GM23338 (cell line): ENCODE measurements at regions not wholly inside any gene's neighbourhood (a gene's known extent, or its start where the extent isn't known, plus 50 kb on each side); places are given as distances from the start of the nearest gene placed in this dataset.

Experiments used
- ATAC-seq: fragments of 200-7000 bp; cut with Tn5 transposase; 3 replicates; pipeline ENCODE4 v1.9.1; 2020
- DNase-seq: peaks from one replicate; pipeline ENCODE4 v3.0.0-alpha.2; 2015; ENCODE audit warnings: low spot score
- H2AFZ ChIP-seq: fragments of 200-600 bp; sonication (generic); 2 replicates; pipeline ENCODE4 v1.8.0; 2016; ENCODE audit warnings: antibody characterized with exemption, mild to moderate bottlenecking, moderate library complexity
- H3F3A ChIP-seq: fragments of 200-600 bp; sonication (generic); replicated peaks from 2 replicates; pipeline ENCODE4 v1.8.0; 2017; ENCODE audit warnings: antibody characterized with exemption, mixed run types, low read depth
- H3K27ac ChIP-seq: fragments of 200-600 bp; sonication (generic); 2 replicates; pipeline ENCODE4 v1.6.1; 2016; ENCODE audit warnings: low read depth
- H3K27me3 ChIP-seq: fragments of 200-600 bp; sonication (generic); 2 replicates; pipeline ENCODE4 v1.8.0; 2016; ENCODE audit warnings: mild to moderate bottlenecking, mixed run types, moderate library complexity; ENCODE audit not compliant: insufficient read depth
- H3K36me3 ChIP-seq: fragments of 200-600 bp; sonication (generic); 2 replicates; pipeline ENCODE4 v1.8.0; 2016; ENCODE audit warnings: mild to moderate bottlenecking; ENCODE audit not compliant: insufficient read depth
- H3K4me1 ChIP-seq: fragments of 200-600 bp; sonication (generic); 2 replicates; pipeline ENCODE4 v1.8.0; 2016; ENCODE audit warnings: mild to moderate bottlenecking, moderate library complexity; ENCODE audit not compliant: insufficient read depth
- H3K4me2 ChIP-seq: fragments of 200-600 bp; sonication (generic); 2 replicates; pipeline ENCODE4 v1.7.1; 2017; ENCODE audit warnings: mixed run types
- H3K4me3 ChIP-seq: fragments of 200-600 bp; sonication (generic); 2 replicates; pipeline ENCODE4 v1.6.1; 2016; ENCODE audit warnings: mixed run types
- H3K79me2 ChIP-seq: fragments of 200-600 bp; sonication (generic); replicated peaks from 2 replicates; pipeline ENCODE4 v1.8.0; 2017; ENCODE audit warnings: mild to moderate bottlenecking; ENCODE audit not compliant: insufficient read depth
- H3K9me2 ChIP-seq: fragments of 200-600 bp; sonication (generic); 2 replicates; pipeline ENCODE4 v1.8.0; 2017; ENCODE audit not compliant: insufficient read depth
- H4K20me1 ChIP-seq: fragments of 200-600 bp; sonication (generic); replicated peaks from 2 replicates; pipeline ENCODE4 v1.8.0; 2017; ENCODE audit warnings: mild to moderate bottlenecking; ENCODE audit not compliant: insufficient read depth
- H3K27ac Mint-ChIP-seq: 2 replicates; pipeline ENCODE4 v1.8.0; 2020; ENCODE audit warnings: inconsistent platforms, mild to moderate bottlenecking, moderate library complexity, mixed read lengths
- H3K27me3 Mint-ChIP-seq: 3 replicates; pipeline ENCODE4 v1.8.0; 2022; ENCODE audit warnings: low read depth, mild to moderate bottlenecking, moderate library complexity, mixed read lengths, inconsistent platforms; ENCODE audit not compliant: insufficient read depth, poor library complexity
- H3K36me3 Mint-ChIP-seq: 3 replicates; pipeline ENCODE4 v1.8.0; 2021; ENCODE audit warnings: low read depth, mild to moderate bottlenecking, inconsistent platforms, moderate library complexity, mixed read lengths
- H3K4me1 Mint-ChIP-seq: 3 replicates; pipeline ENCODE4 v1.8.0; 2020; ENCODE audit warnings: mild to moderate bottlenecking, inconsistent platforms, mixed read lengths
- H3K4me3 Mint-ChIP-seq: 3 replicates; pipeline ENCODE4 v1.8.0; 2021; ENCODE audit warnings: moderate library complexity, mild to moderate bottlenecking, inconsistent platforms, mixed read lengths
- H3K9me3 Mint-ChIP-seq: 3 replicates; pipeline ENCODE4 v1.8.0; 2020; ENCODE audit warnings: moderate library complexity, mild to moderate bottlenecking, inconsistent platforms, mixed read lengths
- EZH2 ChIP-seq: fragments of 200-600 bp; sonication (generic); IDR thresholded peaks from one replicate; pipeline ENCODE4 v1.8.0; 2017; ENCODE audit warnings: antibody characterized with exemption, mild to moderate bottlenecking, low read depth; ENCODE audit not compliant: unreplicated experiment
- EZH2phosphoT487 ChIP-seq: fragments of 200-600 bp; sonication (generic); IDR thresholded peaks from one replicate; pipeline ENCODE4 v1.8.1; 2018; ENCODE audit warnings: antibody characterized with exemption; ENCODE audit not compliant: unreplicated experiment
- JUNB ChIP-seq: IDR thresholded peaks from one replicate; pipeline ENCODE4 v1.6.1; 2016; ENCODE audit warnings: antibody characterized with exemption; ENCODE audit not compliant: unreplicated experiment
- NANOG ChIP-seq: IDR thresholded peaks from 2 replicates; pipeline ENCODE4 v1.6.1; 2016; ENCODE audit warnings: antibody characterized with exemption, borderline replicate concordance
- POLR2AphosphoS5 ChIP-seq: IDR thresholded peaks from 2 replicates; pipeline ENCODE4 v1.6.1; 2016; ENCODE audit warnings: antibody characterized with exemption, low read depth
- REST ChIP-seq: IDR thresholded peaks from one replicate; pipeline ENCODE4 v1.6.1; 2018; ENCODE audit warnings: antibody characterized with exemption; ENCODE audit not compliant: unreplicated experiment
- STAT1 ChIP-seq: IDR thresholded peaks from one replicate; pipeline ENCODE4 v1.6.1; 2016; ENCODE audit warnings: antibody characterized with exemption; ENCODE audit not compliant: unreplicated experiment
- ZNF114 ChIP-seq: fragments of 250-450 bp; sonication (Bioruptor Pico); IDR thresholded peaks from 2 replicates; pipeline ENCODE4 v1.5.0; 2020; ENCODE audit warnings: mild to moderate bottlenecking, moderate library complexity
- ZNF331 ChIP-seq: fragments of 250-450 bp; sonication (Bioruptor Pico); IDR thresholded peaks from 2 replicates; pipeline ENCODE4 v1.5.0; 2020; ENCODE audit warnings: low read depth, mild to moderate bottlenecking, moderate library complexity
- TF ChIP-seq, protein P1 (sequence below): IDR thresholded peaks from 2 replicates; pipeline ENCODE4 v1.6.1; 2016; ENCODE audit warnings: antibody characterized with exemption
- TF ChIP-seq, protein P2 (sequence below), 2 experiments: fragments of 200-600 bp in 1 of 2; sonication (generic) in 1 of 2; conservative IDR thresholded peaks; 2 replicates each; pipeline versions ENCODE4 v1.5.1 to v1.6.1; 2016 to 2017; ENCODE audit warnings: antibody characterized with exemption in 2 of 2, low read depth in 2 of 2, mild to moderate bottlenecking in 2 of 2, moderate library complexity in 1 of 2

GRCh38 chr10:128422999-128423398 is 296.8 kb upstream of the MKI67 start (continued):
- TF ChIP-seq, protein P1, sequence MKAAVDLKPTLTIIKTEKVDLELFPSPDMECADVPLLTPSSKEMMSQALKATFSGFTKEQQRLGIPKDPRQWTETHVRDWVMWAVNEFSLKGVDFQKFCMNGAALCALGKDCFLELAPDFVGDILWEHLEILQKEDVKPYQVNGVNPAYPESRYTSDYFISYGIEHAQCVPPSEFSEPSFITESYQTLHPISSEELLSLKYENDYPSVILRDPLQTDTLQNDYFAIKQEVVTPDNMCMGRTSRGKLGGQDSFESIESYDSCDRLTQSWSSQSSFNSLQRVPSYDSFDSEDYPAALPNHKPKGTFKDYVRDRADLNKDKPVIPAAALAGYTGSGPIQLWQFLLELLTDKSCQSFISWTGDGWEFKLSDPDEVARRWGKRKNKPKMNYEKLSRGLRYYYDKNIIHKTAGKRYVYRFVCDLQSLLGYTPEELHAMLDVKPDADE: no peak
- no peak for TF ChIP-seq POLR2AphosphoS5
- TF ChIP-seq JUNB: no peak
- TF ChIP-seq, protein P2, sequence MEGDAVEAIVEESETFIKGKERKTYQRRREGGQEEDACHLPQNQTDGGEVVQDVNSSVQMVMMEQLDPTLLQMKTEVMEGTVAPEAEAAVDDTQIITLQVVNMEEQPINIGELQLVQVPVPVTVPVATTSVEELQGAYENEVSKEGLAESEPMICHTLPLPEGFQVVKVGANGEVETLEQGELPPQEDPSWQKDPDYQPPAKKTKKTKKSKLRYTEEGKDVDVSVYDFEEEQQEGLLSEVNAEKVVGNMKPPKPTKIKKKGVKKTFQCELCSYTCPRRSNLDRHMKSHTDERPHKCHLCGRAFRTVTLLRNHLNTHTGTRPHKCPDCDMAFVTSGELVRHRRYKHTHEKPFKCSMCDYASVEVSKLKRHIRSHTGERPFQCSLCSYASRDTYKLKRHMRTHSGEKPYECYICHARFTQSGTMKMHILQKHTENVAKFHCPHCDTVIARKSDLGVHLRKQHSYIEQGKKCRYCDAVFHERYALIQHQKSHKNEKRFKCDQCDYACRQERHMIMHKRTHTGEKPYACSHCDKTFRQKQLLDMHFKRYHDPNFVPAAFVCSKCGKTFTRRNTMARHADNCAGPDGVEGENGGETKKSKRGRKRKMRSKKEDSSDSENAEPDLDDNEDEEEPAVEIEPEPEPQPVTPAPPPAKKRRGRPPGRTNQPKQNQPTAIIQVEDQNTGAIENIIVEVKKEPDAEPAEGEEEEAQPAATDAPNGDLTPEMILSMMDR (conservative IDR thresholded peaks at IDR 0.05; ENCODE audit: low read depth in 2 of 2): no peak
- no peak for TF ChIP-seq NANOG
- no peak for TF ChIP-seq ZNF331
- no peak for TF ChIP-seq ZNF114 (CRISPR knock-in tag)

- Histone ChIP-seq H3K79me2 (no peaks in the 10 kb centered on the region), H3K4me1 (no peaks in the 10 kb centered on the region), H3K27ac (no peak overlapping the region), H2AFZ (peak overlapping the region; percentile 83; the same call in 1 of the 2 replicates), H3F3A (0 out of 2 replicates have a peak, but pooled peaks cover 3% of the 10 kb centered on the region), H3K9me2 (no peaks in the 10 kb centered on the region), H3K4me2 (no peak overlapping the region), H4K20me1 (no peaks in the 10 kb centered on the region), H3K4me3 (no peak overlapping the region), H3K36me3 (no peaks in the 10 kb centered on the region), H3K27me3 (no peaks in the 10 kb centered on the region)
- H3K4me3 Mint-ChIP-seq: no peak overlapping the region
- H3K27ac Mint-ChIP-seq: no peak overlapping the region
- H3K27me3 Mint-ChIP-seq: peaks cover 8% of the 10 kb centered on the region
- no peaks in the 10 kb centered on the region for H3K9me3 Mint-ChIP-seq
- DNase-seq (peak; percentile 12), ATAC-seq (peak; percentile 15; the same call in 1 of the 3 replicates)
- H3K4me1 Mint-ChIP-seq: peaks cover 27% of the 10 kb centered on the region
- H3K36me3 Mint-ChIP-seq: no peaks in the 10 kb centered on the region
- TF ChIP-seq EZH2: no peak
- TF ChIP-seq, protein P2 (conservative IDR thresholded peaks at IDR 0.05; ENCODE audit: low read depth in 2 of 2): no peak
- TF ChIP-seq NANOG: no peak
- no peak for TF ChIP-seq EZH2phosphoT487
- no peak for TF ChIP-seq REST
- TF ChIP-seq, protein P1: no peak
- no peak for TF ChIP-seq POLR2AphosphoS5
- TF ChIP-seq JUNB: no peak
- no peak for TF ChIP-seq STAT1
Measured at GRCh38 chr10:128429321-128429720, 303.1 kb upstream of the MKI67 start.
